ENCODE measurements at regions not wholly inside any gene's neighbourhood (a gene's known extent, or its start where the extent isn't known, plus 50 kb on each side); places are given as distances from the start of the nearest gene placed in this dataset.

- TF ChIP-seq CTCF (IDR thresholded peaks at IDR 0.05 in 4 of 5, conservative IDR thresholded peaks at IDR 0.05 in 1 of 5) (no peak), POLR2A (IDR thresholded peaks at IDR 0.05) (no peak)
Measured at GRCh38 chr1:164456272-164456671, 102.7 kb upstream of the PBX1 start.

All from gastrocnemius medialis (tissue), 4 donors.